ENCODE measurements at regions not wholly inside any gene's neighbourhood (a gene's known extent, or its start where the extent isn't known, plus 50 kb on each side); places are given as distances from the start of the nearest gene placed in this dataset.

DNA sequence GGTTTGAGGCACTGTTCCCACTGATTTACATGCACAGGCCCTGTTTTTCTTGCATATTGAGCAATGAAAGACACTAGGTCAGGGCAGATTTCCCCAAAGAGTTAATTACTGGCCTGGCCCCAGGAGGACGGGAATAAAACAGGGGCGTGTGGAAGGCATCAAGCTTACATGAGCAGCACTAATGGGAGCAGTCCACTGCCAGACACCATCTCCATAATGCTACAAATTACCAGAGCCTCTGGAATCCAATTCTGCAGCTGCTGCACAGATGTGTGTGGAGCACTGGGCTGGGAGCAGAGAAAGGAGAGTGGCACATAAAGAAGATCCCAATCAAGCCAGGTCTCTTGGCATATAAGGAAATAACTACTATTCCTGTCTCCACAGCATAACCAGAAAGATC, 96.9 kb downstream of the CCDC34 start:
- intact Hi-C loops (cut with micrococcal nuclease) (no loop called here), dilution Hi-C loops (cut with HindIII; ENCODE audit: low sequenced_read_pairs, unreplicated experiment) (no loop called here), in situ Hi-C loops (cut with MboI; ENCODE audit: low sequenced_read_pairs) (no loop called here)
- Histone ChIP-seq H2AFZ (replicated peaks; ENCODE audit: low read length, poor library complexity) (no peak overlapping the region), H3K4ac (ENCODE audit: low read depth, low read length) (no peak overlapping the region), H3K18ac (ENCODE audit: low read depth, low read length) (no peak overlapping the region), H3K14ac (replicated peaks; ENCODE audit: low read depth, low read length) (no peak overlapping the region), H2AK5ac (ENCODE audit: low read depth, low read length) (no peak overlapping the region), H2BK20ac (ENCODE audit: low read depth, low read length) (no peak overlapping the region), H3K9me1 (ENCODE audit: insufficient read depth, low read length) (no peaks in the 10 kb centered on the region), H3K79me1 (ENCODE audit: low read depth in 1 of 2, low read length in 2 of 2) (no peaks in the 10 kb centered on the region), H3K4me3 (ENCODE audit: insufficient read depth, low read depth, low read length) (no peak overlapping the region), H3K9me3 (ENCODE audit: control insufficient read depth, insufficient read depth, low read length) (no peaks in the 10 kb centered on the region), H3K56ac (ENCODE audit: extremely low read depth, insufficient read depth, low read length) (no peak overlapping the region), H4K20me1 (ENCODE audit: insufficient read depth, low read length) (no peaks in the 10 kb centered on the region), H4K5ac (ENCODE audit: low read depth, low read length) (no peak overlapping the region), H3K9ac (ENCODE audit: low read depth, low read length) (no peak overlapping the region), H4K8ac (ENCODE audit: low read depth in 2 of 2, low read length in 2 of 2) (no peak overlapping the region), H3K4me2 (ENCODE audit: low read depth, low read length) (no peak overlapping the region), H3K23ac (ENCODE audit: low read depth, low read length) (no peak overlapping the region), H2BK15ac (ENCODE audit: low read depth, low read length) (no peak overlapping the region), H2BK5ac (ENCODE audit: low read depth, low read length, poor library complexity, severe bottlenecking) (no peak overlapping the region), H3K4me1 (ENCODE audit: control insufficient read depth, insufficient read depth, low read length) (no peaks in the 10 kb centered on the region), H2AK9ac (replicated peaks; ENCODE audit: low read depth, low read length, poor library complexity) (no peak overlapping the region), H3K27me3 (ENCODE audit: control insufficient read depth, insufficient read depth, low read length) (peaks cover 12% of the 10 kb centered on the region), H2BK120ac (ENCODE audit: low read depth, low read length) (no peak overlapping the region), H4K91ac (ENCODE audit: insufficient read depth, low read depth, low read length) (no peak overlapping the region), H3K36me3 (ENCODE audit: control insufficient read depth, insufficient read depth, low read length) (no peaks in the 10 kb centered on the region), H3K27ac (ENCODE audit: insufficient read depth, low read length) (no peak overlapping the region)
- ATAC-seq (ENCODE audit: low read depth): no peak
- BruUV-seq (replicated peaks): no TSS peak
- DNase-seq: no peak
- TF ChIP-seq MXI1 (IDR thresholded peaks at IDR 0.05; ENCODE audit: borderline replicate concordance, low read depth, low read length) (no peak), MAFK (IDR thresholded peaks at IDR 0.05; ENCODE audit: low read depth, low read length) (no peak), NFE2L2 (IDR thresholded peaks at IDR 0.05; ENCODE audit: low read depth, low read length) (no peak), CEBPB (IDR thresholded peaks at IDR 0.05; ENCODE audit: low read depth, low read length) (no peak), POLR2A (IDR thresholded peaks at IDR 0.05; ENCODE audit: low read depth, low read length) (no peak), RFX5 (IDR thresholded peaks at IDR 0.05; ENCODE audit: low read depth, low read length) (no peak), RAD21 (IDR thresholded peaks at IDR 0.05; ENCODE audit: low read length) (no peak), SMC3 (IDR thresholded peaks at IDR 0.05; ENCODE audit: low read depth, low read length) (no peak), CHD1 (IDR thresholded peaks at IDR 0.05; ENCODE audit: low read depth, low read length) (no peak), RCOR1 (IDR thresholded peaks at IDR 0.05; ENCODE audit: insufficient replicate concordance, low read length) (no peak), FOS (IDR thresholded peaks at IDR 0.05; ENCODE audit: low read depth, low read length) (no peak), BHLHE40 (IDR thresholded peaks at IDR 0.05; ENCODE audit: low read depth, low read length) (no peak), MAZ (IDR thresholded peaks at IDR 0.05; ENCODE audit: borderline replicate concordance, low read depth, low read length) (no peak)
- TF ChIP-seq, protein P1, sequence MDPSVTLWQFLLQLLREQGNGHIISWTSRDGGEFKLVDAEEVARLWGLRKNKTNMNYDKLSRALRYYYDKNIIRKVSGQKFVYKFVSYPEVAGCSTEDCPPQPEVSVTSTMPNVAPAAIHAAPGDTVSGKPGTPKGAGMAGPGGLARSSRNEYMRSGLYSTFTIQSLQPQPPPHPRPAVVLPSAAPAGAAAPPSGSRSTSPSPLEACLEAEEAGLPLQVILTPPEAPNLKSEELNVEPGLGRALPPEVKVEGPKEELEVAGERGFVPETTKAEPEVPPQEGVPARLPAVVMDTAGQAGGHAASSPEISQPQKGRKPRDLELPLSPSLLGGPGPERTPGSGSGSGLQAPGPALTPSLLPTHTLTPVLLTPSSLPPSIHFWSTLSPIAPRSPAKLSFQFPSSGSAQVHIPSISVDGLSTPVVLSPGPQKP (IDR thresholded peaks at IDR 0.05; ENCODE audit: borderline replicate concordance, low read depth, low read length): no peak
- TF ChIP-seq, protein P2, sequence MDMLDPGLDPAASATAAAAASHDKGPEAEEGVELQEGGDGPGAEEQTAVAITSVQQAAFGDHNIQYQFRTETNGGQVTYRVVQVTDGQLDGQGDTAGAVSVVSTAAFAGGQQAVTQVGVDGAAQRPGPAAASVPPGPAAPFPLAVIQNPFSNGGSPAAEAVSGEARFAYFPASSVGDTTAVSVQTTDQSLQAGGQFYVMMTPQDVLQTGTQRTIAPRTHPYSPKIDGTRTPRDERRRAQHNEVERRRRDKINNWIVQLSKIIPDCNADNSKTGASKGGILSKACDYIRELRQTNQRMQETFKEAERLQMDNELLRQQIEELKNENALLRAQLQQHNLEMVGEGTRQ (IDR thresholded peaks at IDR 0.05; ENCODE audit: low read depth, low read length): no peak
- TF ChIP-seq, protein P3, sequence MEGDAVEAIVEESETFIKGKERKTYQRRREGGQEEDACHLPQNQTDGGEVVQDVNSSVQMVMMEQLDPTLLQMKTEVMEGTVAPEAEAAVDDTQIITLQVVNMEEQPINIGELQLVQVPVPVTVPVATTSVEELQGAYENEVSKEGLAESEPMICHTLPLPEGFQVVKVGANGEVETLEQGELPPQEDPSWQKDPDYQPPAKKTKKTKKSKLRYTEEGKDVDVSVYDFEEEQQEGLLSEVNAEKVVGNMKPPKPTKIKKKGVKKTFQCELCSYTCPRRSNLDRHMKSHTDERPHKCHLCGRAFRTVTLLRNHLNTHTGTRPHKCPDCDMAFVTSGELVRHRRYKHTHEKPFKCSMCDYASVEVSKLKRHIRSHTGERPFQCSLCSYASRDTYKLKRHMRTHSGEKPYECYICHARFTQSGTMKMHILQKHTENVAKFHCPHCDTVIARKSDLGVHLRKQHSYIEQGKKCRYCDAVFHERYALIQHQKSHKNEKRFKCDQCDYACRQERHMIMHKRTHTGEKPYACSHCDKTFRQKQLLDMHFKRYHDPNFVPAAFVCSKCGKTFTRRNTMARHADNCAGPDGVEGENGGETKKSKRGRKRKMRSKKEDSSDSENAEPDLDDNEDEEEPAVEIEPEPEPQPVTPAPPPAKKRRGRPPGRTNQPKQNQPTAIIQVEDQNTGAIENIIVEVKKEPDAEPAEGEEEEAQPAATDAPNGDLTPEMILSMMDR (conservative IDR thresholded peaks at IDR 0.05; ENCODE audit: low read depth, low read length): no peak
- ChIA-PET POLR2A (ENCODE audit: unreplicated experiment) (no interaction called here), CTCF (interaction anchor here (0.8 kb wide), 1 partner anchor 30 kb away, joined by 3 read pairs; no protein-coding TSS in a partner anchor)
- no CpG with 5 or more reads among the region's 2 CpGs for WGBS, 2 experiments (ENCODE audit: extremely low coverage in 2 of 2, insufficient read length in 1 of 2)
